ENCODE measurements at regions not wholly inside any gene's neighbourhood (a gene's known extent, or its start where the extent isn't known, plus 50 kb on each side); places are given as distances from the start of the nearest gene placed in this dataset.

DNA sequence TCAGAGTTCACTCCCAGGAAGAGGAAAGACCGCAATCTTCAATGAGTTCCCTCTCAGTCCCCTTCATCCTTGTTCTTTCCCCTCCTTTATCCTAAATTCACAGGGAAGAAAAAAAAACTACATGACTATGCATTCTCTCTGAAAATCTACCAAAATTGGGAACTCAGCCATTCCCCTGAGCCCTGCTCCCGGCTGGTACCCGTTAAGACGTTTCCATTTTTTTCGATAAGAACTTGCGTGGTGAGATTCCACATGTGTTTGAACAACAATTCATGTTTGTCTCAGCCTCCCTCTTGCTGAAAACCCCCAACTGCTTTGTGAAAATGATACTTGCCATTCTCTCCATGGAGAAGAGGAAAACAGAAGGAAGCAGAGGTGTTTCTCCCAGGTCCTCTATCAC is 318.7 kb upstream of the ID2 start:
- H3K9me3 Mint-ChIP-seq = no peaks in the 10 kb centered on the region
- DNase-seq (no peak), ATAC-seq (ENCODE audit: low read depth) (no peak)
- TF ChIP-seq, protein P1, sequence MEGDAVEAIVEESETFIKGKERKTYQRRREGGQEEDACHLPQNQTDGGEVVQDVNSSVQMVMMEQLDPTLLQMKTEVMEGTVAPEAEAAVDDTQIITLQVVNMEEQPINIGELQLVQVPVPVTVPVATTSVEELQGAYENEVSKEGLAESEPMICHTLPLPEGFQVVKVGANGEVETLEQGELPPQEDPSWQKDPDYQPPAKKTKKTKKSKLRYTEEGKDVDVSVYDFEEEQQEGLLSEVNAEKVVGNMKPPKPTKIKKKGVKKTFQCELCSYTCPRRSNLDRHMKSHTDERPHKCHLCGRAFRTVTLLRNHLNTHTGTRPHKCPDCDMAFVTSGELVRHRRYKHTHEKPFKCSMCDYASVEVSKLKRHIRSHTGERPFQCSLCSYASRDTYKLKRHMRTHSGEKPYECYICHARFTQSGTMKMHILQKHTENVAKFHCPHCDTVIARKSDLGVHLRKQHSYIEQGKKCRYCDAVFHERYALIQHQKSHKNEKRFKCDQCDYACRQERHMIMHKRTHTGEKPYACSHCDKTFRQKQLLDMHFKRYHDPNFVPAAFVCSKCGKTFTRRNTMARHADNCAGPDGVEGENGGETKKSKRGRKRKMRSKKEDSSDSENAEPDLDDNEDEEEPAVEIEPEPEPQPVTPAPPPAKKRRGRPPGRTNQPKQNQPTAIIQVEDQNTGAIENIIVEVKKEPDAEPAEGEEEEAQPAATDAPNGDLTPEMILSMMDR (IDR thresholded peaks at IDR 0.05) = no peak
- no peak overlapping the region for H3K27ac Mint-ChIP-seq
- no peak overlapping the region for H3K4me3 Mint-ChIP-seq
- intact Hi-C loops (cut with micrococcal nuclease) = no loop called here
- H3K36me3 Mint-ChIP-seq (ENCODE audit: low read depth) = no peaks in the 10 kb centered on the region
- ChIA-PET CTCF (no interaction called here), POLR2A (no interaction called here)
- no peaks in the 10 kb centered on the region for H3K4me1 Mint-ChIP-seq
- H3K27me3 Mint-ChIP-seq = peaks cover 35% of the 10 kb centered on the region

DNA sequence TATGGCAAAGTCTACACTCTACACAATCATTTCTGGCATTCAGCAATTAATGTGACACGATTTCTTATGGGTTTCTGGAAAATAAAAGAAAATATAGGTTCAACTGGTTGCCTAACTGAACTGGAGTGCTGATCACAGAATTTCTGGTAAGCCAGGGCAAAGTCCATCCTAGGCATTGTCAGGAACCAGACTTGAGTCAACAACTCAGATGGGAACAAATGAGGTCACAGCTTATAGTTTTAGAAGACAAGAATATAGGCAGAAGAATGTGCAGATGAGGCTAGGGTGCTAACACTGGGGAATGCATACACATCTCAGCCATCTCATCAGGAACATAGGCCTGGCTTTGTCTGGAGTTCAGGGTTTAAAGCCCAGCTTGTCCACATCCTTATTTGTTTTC is 317.2 kb upstream of the ID2 start:
- CTCF ChIA-PET = no interaction called here
- Mint-ChIP-seq H3K4me3 (no peak overlapping the region), H3K27me3 (peaks cover 39% of the 10 kb centered on the region), H3K36me3 (ENCODE audit: low read depth) (no peaks in the 10 kb centered on the region), H3K9me3 (no peaks in the 10 kb centered on the region), H3K27ac (no peak overlapping the region), H3K4me1 (no peaks in the 10 kb centered on the region)
- TF ChIP-seq, protein P1 (IDR thresholded peaks at IDR 0.05) = no peak
- intact Hi-C loops (cut with micrococcal nuclease) = no loop called here
- POLR2A ChIA-PET = no interaction called here
- DNase-seq (no peak), ATAC-seq (ENCODE audit: low read depth) (no peak)

GRCh38 chr2:8365331-8365910 is 316.4 kb upstream of the ID2 start:
- Mint-ChIP-seq H3K27ac (no peak overlapping the region), H3K9me3 (no peaks in the 10 kb centered on the region), H3K4me1 (no peaks in the 10 kb centered on the region), H3K36me3 (ENCODE audit: low read depth) (no peaks in the 10 kb centered on the region), H3K27me3 (peaks cover 44% of the 10 kb centered on the region), H3K4me3 (no peak overlapping the region)
- intact Hi-C loops (cut with micrococcal nuclease) = no loop called here
- no peak for ATAC-seq (ENCODE audit: low read depth)
- POLR2A ChIA-PET = no interaction called here
- TF ChIP-seq, protein P1 (IDR thresholded peaks at IDR 0.05) = no peak
- DNase-seq = no peak
- CTCF ChIA-PET = no interaction called here

DNA sequence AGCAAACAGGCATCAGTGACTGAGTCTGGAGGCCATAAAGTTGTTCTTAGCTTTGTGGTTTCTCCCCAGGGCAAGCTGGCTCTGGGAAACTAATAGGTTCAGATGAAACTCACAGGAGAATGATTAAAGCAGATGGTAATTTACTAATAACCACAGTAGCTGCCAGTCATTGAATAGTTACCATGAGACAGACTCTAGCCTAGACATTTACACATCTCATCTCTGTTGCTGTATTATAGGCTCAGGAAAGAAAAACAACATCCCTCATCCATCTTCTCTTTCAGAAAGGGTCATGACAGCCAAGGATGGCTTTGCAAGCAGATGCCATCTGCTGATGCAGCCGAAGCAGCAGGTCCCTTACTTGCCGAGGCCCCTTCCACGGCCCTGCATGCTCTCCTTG is 314.0 kb upstream of the ID2 start:
- Mint-ChIP-seq H3K27ac (no peak overlapping the region), H3K4me1 (no peaks in the 10 kb centered on the region), H3K9me3 (peaks cover 2% of the 10 kb centered on the region), H3K27me3 (peaks cover 39% of the 10 kb centered on the region), H3K36me3 (ENCODE audit: low read depth) (no peaks in the 10 kb centered on the region), H3K4me3 (no peak overlapping the region)
- DNase-seq (no peak), ATAC-seq (ENCODE audit: low read depth) (no peak)
- intact Hi-C loops (cut with micrococcal nuclease) = no loop called here
- ChIA-PET POLR2A (no interaction called here), CTCF (no interaction called here)
- TF ChIP-seq, protein P1 (IDR thresholded peaks at IDR 0.05) = no peak

- ChIA-PET CTCF (no interaction called here), POLR2A (no interaction called here)
- DNase-seq = no peak
- intact Hi-C loops (cut with micrococcal nuclease) = no loop called here
- H3K9me3 Mint-ChIP-seq = peaks cover 7% of the 10 kb centered on the region
- ATAC-seq (ENCODE audit: low read depth) = no peak
- TF ChIP-seq, protein P1 (IDR thresholded peaks at IDR 0.05) = no peak
- no peak overlapping the region for H3K4me3 Mint-ChIP-seq
- H3K4me1 Mint-ChIP-seq = no peaks in the 10 kb centered on the region
- peaks cover 38% of the 10 kb centered on the region for H3K27me3 Mint-ChIP-seq
- H3K36me3 Mint-ChIP-seq (ENCODE audit: low read depth) = no peaks in the 10 kb centered on the region
- no peak overlapping the region for H3K27ac Mint-ChIP-seq
Observed at GRCh38 chr2:8368463-8368862, 313.4 kb upstream of the ID2 start.

Measured in activated B cell treated with CpG ODN at 0.5 μM for 24 hours (primary cell).